ENCODE measurements at regions not wholly inside any gene's neighbourhood (a gene's known extent, or its start where the extent isn't known, plus 50 kb on each side); places are given as distances from the start of the nearest gene placed in this dataset.

- H3K4me1 Mint-ChIP-seq (ENCODE audit: low read depth) = peaks cover 13% of the 10 kb centered on the region
- H3K9me3 Mint-ChIP-seq = no peaks in the 10 kb centered on the region
- no peaks in the 10 kb centered on the region for H3K36me3 Mint-ChIP-seq (ENCODE audit: low read depth)
- H3K4me3 Mint-ChIP-seq = no peak overlapping the region
- H3K27ac Mint-ChIP-seq = no peak overlapping the region
- no peaks in the 10 kb centered on the region for H3K27me3 Mint-ChIP-seq (ENCODE audit: low read depth)
Observed at GRCh38 chr2:203789618-203790017, 78.0 kb upstream of the CTLA4 start.

DNA sequence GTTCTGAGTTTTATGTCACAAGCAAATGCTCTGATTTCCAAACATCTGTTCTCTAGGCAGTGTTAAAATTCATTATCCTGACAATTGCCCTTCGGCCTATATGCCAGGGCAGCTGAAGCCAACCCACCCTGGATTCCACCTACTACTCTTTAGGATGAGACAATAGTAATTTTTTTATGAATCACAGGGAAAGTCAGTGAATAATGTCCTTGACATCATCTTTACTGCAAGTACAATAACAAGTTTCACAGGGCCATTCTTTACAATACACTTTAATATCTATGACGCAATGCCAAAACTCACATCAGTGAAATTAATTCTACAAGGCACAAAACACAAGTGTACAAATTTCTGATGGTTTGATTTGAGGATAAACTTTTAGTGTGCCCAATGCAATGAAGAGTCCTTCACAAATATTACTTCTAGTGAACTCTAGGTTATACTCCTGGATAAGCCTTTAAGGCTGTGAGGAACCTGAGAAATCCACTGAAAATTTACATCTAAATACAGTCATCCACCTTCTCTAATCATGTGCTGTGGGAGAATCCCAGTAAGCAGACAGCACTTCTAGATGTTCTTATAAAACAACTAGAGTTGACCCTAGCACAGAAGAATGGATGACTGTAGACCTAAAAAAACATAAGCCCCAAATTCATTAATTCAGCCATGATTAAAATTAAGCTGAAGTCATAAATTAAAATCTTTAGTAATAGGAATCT, 77.3 kb upstream of the CTLA4 start:
- Mint-ChIP-seq H3K27ac (no peak overlapping the region), H3K9me3 (no peaks in the 10 kb centered on the region), H3K27me3 (ENCODE audit: low read depth) (no peaks in the 10 kb centered on the region), H3K4me1 (ENCODE audit: low read depth) (peaks cover 11% of the 10 kb centered on the region), H3K36me3 (ENCODE audit: low read depth) (no peaks in the 10 kb centered on the region), H3K4me3 (no peak overlapping the region)

DNA sequence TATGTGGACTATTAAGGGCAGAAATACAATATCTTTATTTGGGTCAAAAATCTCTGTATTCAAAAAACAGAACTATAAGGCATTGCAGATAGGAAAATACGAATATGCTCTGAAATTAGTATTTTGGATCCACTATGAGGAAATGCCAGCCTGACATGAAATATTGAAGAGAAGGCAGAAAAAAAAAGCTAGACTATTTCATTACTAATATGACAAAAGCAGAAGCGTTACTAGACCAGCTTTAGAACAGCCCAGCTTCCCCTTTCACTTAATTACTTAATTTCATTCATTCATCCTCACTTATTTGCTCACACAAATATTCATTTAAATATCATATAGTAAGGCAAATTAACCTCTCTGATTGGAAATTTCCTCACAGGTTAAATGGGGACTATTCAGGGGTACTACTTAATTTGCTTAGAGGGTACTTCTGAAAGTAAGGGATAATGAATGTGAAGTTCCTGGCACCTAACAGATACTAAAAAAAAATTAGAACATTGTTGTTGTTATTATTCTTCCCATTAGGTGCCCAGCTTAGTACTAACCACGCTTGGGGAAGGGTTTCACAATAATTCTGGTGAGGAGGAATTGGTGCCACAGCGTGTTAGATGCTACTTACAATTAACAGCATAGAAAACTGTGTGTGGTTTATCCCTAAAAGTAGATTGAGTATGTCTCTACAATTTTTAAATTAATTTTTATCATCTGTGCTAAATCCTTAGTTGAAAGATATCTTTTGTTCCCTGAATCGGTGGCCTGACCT, 71.1 kb upstream of the CTLA4 start:
- Mint-ChIP-seq H3K4me3 (no peak overlapping the region), H3K27me3 (ENCODE audit: low read depth) (peaks cover 1% of the 10 kb centered on the region), H3K36me3 (ENCODE audit: low read depth) (peaks cover 13% of the 10 kb centered on the region), H3K27ac (no peak overlapping the region), H3K4me1 (ENCODE audit: low read depth) (peaks cover 26% of the 10 kb centered on the region), H3K9me3 (peaks cover 15% of the 10 kb centered on the region)

DNA sequence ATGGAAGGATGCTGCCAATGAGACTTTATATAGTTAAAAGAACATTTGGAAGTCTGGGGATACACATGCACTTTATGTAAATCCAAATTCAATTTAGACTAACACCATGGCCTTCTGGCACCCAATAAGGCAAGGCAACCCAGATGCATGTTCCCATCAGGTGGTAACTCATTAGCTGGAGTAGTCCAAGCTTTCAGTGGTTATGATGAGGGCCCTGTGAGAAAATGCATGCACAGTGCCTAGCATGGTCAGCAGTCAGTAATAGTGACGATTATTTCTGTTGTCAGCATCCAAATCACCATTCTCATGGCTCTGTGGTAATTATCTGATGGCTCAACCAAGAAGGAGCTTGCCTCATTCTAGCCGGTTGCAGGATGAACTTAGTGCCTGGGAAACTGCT, 70.3 kb upstream of the CTLA4 start:
- no peak overlapping the region for H3K4me3 Mint-ChIP-seq
- no peak overlapping the region for H3K27ac Mint-ChIP-seq
- H3K4me1 Mint-ChIP-seq (ENCODE audit: low read depth) = peaks cover 27% of the 10 kb centered on the region
- peaks cover 16% of the 10 kb centered on the region for H3K36me3 Mint-ChIP-seq (ENCODE audit: low read depth)
- H3K9me3 Mint-ChIP-seq = peaks cover 17% of the 10 kb centered on the region
- H3K27me3 Mint-ChIP-seq (ENCODE audit: low read depth) = peaks cover 3% of the 10 kb centered on the region

GRCh38 chr2:203797712-203798111, 69.9 kb upstream of the CTLA4 start:
- peaks cover 17% of the 10 kb centered on the region for H3K36me3 Mint-ChIP-seq (ENCODE audit: low read depth)
- no peak overlapping the region for H3K27ac Mint-ChIP-seq
- peaks cover 17% of the 10 kb centered on the region for H3K9me3 Mint-ChIP-seq
- peaks cover 30% of the 10 kb centered on the region for H3K4me1 Mint-ChIP-seq (ENCODE audit: low read depth)
- no peak overlapping the region for H3K4me3 Mint-ChIP-seq
- peaks cover 3% of the 10 kb centered on the region for H3K27me3 Mint-ChIP-seq (ENCODE audit: low read depth)

DNA sequence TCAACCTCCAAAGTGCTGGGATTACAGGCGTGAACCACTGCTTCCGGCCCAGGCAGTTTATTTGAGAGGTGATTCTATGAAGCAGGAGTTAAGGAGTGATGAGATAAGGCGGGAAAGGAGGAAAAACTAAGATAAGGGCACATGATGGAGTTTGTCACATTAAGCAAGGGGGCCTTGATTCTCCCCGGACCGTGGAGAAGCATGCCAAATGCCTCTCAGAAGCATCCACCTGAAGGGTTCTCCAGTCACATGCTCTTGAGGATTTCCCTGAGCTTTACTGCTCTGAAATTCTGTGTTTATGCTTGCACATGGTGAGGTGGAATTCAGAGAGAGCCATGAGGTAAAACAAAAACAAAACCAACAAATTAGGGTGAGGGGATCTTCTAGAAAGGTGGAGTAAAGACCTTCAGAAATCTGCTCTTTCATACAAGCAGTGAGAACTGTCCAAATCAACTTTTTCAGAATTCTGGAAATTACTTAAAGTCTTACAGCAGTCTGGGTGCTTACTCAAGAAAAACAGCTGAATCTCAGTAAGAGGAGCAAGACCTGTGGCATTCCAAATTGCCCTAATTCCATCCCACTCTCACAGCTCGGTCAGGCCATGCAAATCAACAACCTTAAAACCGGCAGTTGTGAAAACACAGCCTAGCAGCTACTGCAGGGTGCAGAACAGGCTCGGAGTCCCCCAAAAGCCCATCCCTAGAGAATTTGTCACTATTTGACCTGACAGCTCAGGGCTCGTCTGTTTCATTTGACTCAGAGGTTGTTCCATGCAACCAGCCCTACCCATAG, 69.1 kb upstream of the CTLA4 start:
- peaks cover 38% of the 10 kb centered on the region for H3K4me1 Mint-ChIP-seq (ENCODE audit: low read depth)
- H3K27ac Mint-ChIP-seq = no peak overlapping the region
- peaks cover 17% of the 10 kb centered on the region for H3K9me3 Mint-ChIP-seq
- H3K36me3 Mint-ChIP-seq (ENCODE audit: low read depth) = peaks cover 17% of the 10 kb centered on the region
- peaks cover 3% of the 10 kb centered on the region for H3K27me3 Mint-ChIP-seq (ENCODE audit: low read depth)
- no peak overlapping the region for H3K4me3 Mint-ChIP-seq

GRCh38 chr2:203799908-203800307, 67.7 kb upstream of the CTLA4 start:
- H3K27me3 Mint-ChIP-seq (ENCODE audit: low read depth) = peaks cover 7% of the 10 kb centered on the region
- peaks cover 22% of the 10 kb centered on the region for H3K9me3 Mint-ChIP-seq
- peaks cover 21% of the 10 kb centered on the region for H3K36me3 Mint-ChIP-seq (ENCODE audit: low read depth)
- no peak overlapping the region for H3K4me3 Mint-ChIP-seq
- H3K4me1 Mint-ChIP-seq (ENCODE audit: low read depth) = peaks cover 52% of the 10 kb centered on the region
- no peak overlapping the region for H3K27ac Mint-ChIP-seq

GRCh38 chr2:203800783-203801182, 66.8 kb upstream of the CTLA4 start:
- H3K4me3 Mint-ChIP-seq = no peak overlapping the region
- peaks cover 7% of the 10 kb centered on the region for H3K27me3 Mint-ChIP-seq (ENCODE audit: low read depth)
- H3K36me3 Mint-ChIP-seq (ENCODE audit: low read depth) = peaks cover 24% of the 10 kb centered on the region
- no peak overlapping the region for H3K27ac Mint-ChIP-seq
- H3K4me1 Mint-ChIP-seq (ENCODE audit: low read depth) = peaks cover 52% of the 10 kb centered on the region
- H3K9me3 Mint-ChIP-seq = peaks cover 29% of the 10 kb centered on the region

GRCh38 chr2:203802342-203803052, 65.1 kb upstream of the CTLA4 start:
- Mint-ChIP-seq H3K4me3 (no peak overlapping the region), H3K27me3 (ENCODE audit: low read depth) (peaks cover 7% of the 10 kb centered on the region), H3K4me1 (ENCODE audit: low read depth) (peaks cover 53% of the 10 kb centered on the region), H3K9me3 (peaks cover 39% of the 10 kb centered on the region), H3K27ac (peak overlapping the region; percentile 3), H3K36me3 (ENCODE audit: low read depth) (peaks cover 31% of the 10 kb centered on the region)

DNA sequence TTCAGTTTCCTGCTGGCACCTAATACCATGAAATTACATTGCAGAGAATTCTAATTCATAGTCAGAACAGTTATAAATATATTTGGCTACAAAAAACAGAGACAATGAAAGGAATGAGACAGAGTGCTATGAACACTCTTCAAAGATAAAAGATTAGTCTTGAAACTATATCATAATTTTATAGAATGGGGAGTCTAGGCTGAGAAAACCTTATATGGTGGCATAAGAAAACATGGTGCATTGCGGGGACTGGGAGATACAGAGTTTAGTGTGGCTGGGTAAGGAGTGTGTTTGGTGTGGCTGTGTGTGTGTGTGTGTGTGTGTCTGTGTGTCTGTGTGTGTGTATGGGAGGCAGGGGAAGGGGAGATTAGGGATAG, 64.5 kb upstream of the CTLA4 start:
- peaks cover 55% of the 10 kb centered on the region for H3K4me1 Mint-ChIP-seq (ENCODE audit: low read depth)
- H3K27me3 Mint-ChIP-seq (ENCODE audit: low read depth) = peaks cover 7% of the 10 kb centered on the region
- H3K9me3 Mint-ChIP-seq = peaks cover 39% of the 10 kb centered on the region
- peaks cover 31% of the 10 kb centered on the region for H3K36me3 Mint-ChIP-seq (ENCODE audit: low read depth)
- H3K4me3 Mint-ChIP-seq = peak overlapping the region; percentile 22
- H3K27ac Mint-ChIP-seq = peak overlapping the region; percentile 3

GRCh38 chr2:203804070-203804469, 63.5 kb upstream of the CTLA4 start:
- H3K27ac Mint-ChIP-seq = peak overlapping the region; percentile 16
- peaks cover 31% of the 10 kb centered on the region for H3K36me3 Mint-ChIP-seq (ENCODE audit: low read depth)
- H3K4me1 Mint-ChIP-seq (ENCODE audit: low read depth) = peaks cover 49% of the 10 kb centered on the region
- H3K27me3 Mint-ChIP-seq (ENCODE audit: low read depth) = peaks cover 7% of the 10 kb centered on the region
- H3K9me3 Mint-ChIP-seq = peaks cover 39% of the 10 kb centered on the region
- H3K4me3 Mint-ChIP-seq = peak overlapping the region; percentile 12

DNA sequence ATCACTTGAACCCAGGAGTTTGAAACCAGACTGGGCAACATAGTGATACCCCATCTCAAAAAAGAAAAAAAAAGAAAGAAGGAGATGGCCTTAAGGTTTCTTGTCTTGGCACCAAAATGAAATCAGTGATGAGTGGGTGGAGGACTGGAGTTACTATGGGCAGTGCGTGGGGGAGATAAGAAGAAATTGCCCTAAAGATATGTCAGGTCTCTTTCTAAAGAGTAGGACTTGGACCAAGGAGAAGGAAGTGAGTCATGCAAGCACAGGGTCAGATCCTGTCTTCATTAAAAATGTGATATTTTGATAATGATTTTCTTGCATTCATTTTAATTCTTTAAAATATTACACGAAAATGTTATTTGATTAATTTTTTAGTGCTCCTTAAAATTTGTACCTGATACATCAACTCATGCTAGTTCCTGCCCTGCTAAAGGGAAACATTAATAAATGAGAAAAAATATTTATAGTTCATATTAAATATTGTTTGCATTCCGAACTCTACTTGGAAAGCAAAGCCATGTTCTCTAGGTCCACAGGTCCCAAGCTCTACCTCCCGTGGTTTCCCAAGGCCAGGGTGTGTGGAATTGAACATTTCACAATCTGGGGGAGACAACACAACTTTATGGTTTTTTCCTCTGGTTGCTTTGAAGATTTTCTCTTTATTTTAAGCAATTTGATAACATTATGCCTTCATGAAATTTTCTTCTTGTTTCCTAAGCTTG, 62.6 kb upstream of the CTLA4 start:
- Mint-ChIP-seq H3K36me3 (ENCODE audit: low read depth) (peaks cover 27% of the 10 kb centered on the region), H3K27me3 (ENCODE audit: low read depth) (peaks cover 7% of the 10 kb centered on the region), H3K27ac (peak overlapping the region; percentile 16), H3K9me3 (peaks cover 36% of the 10 kb centered on the region), H3K4me1 (ENCODE audit: low read depth) (peaks cover 50% of the 10 kb centered on the region), H3K4me3 (peak overlapping the region; percentile 32)

DNA sequence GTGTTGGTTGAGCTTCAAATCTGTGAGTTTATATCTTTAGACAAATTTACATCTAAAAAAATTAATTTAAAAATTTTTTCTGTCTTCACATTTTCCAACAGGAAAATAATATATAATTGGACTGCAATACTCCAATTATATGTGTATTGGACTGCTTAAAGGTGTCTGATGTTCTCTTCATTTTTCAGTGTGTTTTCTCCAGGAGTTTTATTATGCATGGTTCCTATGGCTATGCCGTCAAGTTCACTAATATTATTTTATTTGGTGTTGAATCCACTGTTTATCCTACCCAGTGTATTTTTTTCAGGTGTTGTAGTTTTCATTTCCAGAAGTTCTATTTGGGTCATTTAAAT, 62.1 kb upstream of the CTLA4 start:
- peaks cover 32% of the 10 kb centered on the region for H3K9me3 Mint-ChIP-seq
- peaks cover 26% of the 10 kb centered on the region for H3K36me3 Mint-ChIP-seq (ENCODE audit: low read depth)
- H3K4me3 Mint-ChIP-seq = no peak overlapping the region
- H3K4me1 Mint-ChIP-seq (ENCODE audit: low read depth) = peaks cover 50% of the 10 kb centered on the region
- H3K27ac Mint-ChIP-seq = no peak overlapping the region
- H3K27me3 Mint-ChIP-seq (ENCODE audit: low read depth) = peaks cover 7% of the 10 kb centered on the region

- H3K27ac Mint-ChIP-seq = no peak overlapping the region
- H3K4me1 Mint-ChIP-seq (ENCODE audit: low read depth) = peaks cover 48% of the 10 kb centered on the region
- peaks cover 4% of the 10 kb centered on the region for H3K27me3 Mint-ChIP-seq (ENCODE audit: low read depth)
- H3K4me3 Mint-ChIP-seq = no peak overlapping the region
- H3K36me3 Mint-ChIP-seq (ENCODE audit: low read depth) = peaks cover 15% of the 10 kb centered on the region
- peaks cover 22% of the 10 kb centered on the region for H3K9me3 Mint-ChIP-seq
Observed at GRCh38 chr2:203806761-203807160, 60.8 kb upstream of the CTLA4 start.

Measured in T-helper 1 cell treated with Interleukin-12 subunit alpha and Interleukin-12 subunit beta and Interleukin-4 antibody, amounts not matched to agents 30 μg/mL and 1 μg/mL, for 36 hours (primary cell).